NT2/D1 (cell line): ENCODE measurements at regions not wholly inside any gene's neighbourhood (a gene's known extent, or its start where the extent isn't known, plus 50 kb on each side); places are given as distances from the start of the nearest gene placed in this dataset.

Source experiments
- DNase-seq: peaks from one replicate; pipeline ENCODE4 v3.0.0-alpha.2; 2011; ENCODE audit warnings: low read depth, low spot score
- H3K27me3 ChIP-seq: 2 replicates; pipeline ENCODE4 v1.6.0; 2011; ENCODE audit warnings: mild to moderate bottlenecking; ENCODE audit not compliant: insufficient read length, insufficient read depth
- H3K36me3 ChIP-seq: 2 replicates; pipeline ENCODE4 v1.6.1; 2011; ENCODE audit warnings: mild to moderate bottlenecking, low read length, mixed read lengths; ENCODE audit not compliant: insufficient read depth, insufficient read length
- H3K4me1 ChIP-seq: 2 replicates; pipeline ENCODE4 v1.5.1; 2011; ENCODE audit not compliant: insufficient read depth, insufficient read length
- H3K4me3 ChIP-seq: 2 replicates; pipeline ENCODE4 v1.5.1; 2011; ENCODE audit warnings: low read depth; ENCODE audit not compliant: insufficient read length
- H3K9ac ChIP-seq: 2 replicates; pipeline ENCODE4 v1.6.0; 2011; ENCODE audit warnings: low read depth; ENCODE audit not compliant: insufficient read length
- H3K9me3 ChIP-seq: 2 replicates; pipeline ENCODE4 v1.5.1; 2011; ENCODE audit warnings: mild to moderate bottlenecking, low read length; ENCODE audit not compliant: insufficient read depth
- SUZ12 ChIP-seq: IDR thresholded peaks from 2 replicates; pipeline ENCODE4 v1.6.1; 2011; ENCODE audit not compliant: insufficient read length, insufficient read depth; ENCODE audit errors: extremely low read depth
- YY1 ChIP-seq: IDR thresholded peaks from 2 replicates; pipeline ENCODE4 v1.6.1; 2011; ENCODE audit not compliant: insufficient read length, insufficient read depth
- ZNF274 ChIP-seq: IDR thresholded peaks from 2 replicates; pipeline ENCODE4 v1.6.1; 2011; ENCODE audit warnings: mild to moderate bottlenecking, low read depth, low read length

DNA sequence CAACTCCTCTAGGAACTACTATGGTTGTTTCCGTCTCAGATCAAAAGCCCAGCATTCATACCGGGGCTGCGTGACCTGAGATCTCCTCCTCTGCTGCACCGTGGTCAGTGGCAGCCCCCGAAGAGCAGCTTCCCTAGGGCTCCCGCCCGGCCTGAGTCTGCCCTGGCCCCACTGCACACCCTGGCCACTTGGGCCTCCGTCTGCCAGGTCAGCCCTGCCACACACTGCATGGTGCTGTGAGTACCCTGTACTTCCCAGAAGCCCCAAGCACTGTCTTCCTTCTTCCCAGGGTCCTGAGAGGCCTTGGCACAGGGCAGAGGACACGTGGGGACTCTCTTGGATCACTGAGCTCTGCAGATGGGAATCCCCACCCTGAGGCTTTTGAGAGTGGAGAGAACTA lies 81.5 kb upstream of the GPC1 start:
- TF ChIP-seq YY1 (no peak), SUZ12 (no peak), ZNF274 (no peak)
- no peaks in the 10 kb centered on the region for H3K27me3 ChIP-seq
- 0 out of 2 replicates have a peak, but pooled peaks cover 1% of the 10 kb centered on the region for H3K9me3 ChIP-seq
- H3K9ac ChIP-seq: no peak overlapping the region
- no peaks in the 10 kb centered on the region for H3K36me3 ChIP-seq
- H3K4me3 ChIP-seq: no peak overlapping the region
- peaks cover 9% of the 10 kb centered on the region for H3K4me1 ChIP-seq
- DNase-seq: no peak

DNA sequence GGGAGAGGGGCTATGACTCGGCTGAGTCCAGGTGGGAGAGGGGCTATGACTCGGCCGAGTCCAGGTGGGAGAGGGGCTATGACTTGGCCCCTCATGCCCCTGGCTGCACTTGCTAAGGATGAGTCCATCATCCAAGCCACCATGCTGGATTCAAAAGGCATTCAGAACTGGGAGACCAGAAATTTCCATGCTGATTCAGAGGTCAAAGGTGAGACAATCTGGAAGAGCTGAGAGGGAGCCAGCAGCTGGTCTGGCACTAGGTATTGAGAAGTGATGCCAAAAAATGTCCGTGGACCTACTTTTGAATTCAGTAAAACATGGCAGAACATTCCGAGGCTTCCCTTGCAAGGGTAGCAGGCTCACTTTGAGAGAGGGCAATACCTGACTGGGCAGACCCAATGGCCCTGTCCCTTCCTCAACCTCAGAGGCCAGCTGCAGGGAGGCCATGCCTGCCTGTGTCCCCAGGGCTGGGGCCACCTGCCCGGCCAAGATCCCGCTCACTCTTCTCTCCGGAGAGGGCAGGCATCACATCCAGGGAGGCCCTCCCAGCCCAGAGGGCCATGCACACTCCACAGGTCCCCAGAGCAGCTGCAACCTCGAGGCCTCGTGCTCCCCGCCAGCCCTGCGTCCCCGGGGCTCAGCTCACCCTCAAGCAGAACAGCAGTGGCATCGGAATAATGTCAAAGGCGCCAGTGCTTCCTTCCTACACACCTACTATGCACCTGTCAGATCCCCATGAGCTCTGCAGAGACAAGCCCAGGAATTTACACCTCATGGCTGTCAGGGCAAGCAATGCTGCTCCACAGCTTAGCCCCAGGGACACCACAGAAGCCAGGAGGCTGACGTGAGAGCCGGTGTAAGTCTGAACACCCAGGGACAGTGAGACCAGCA lies 80.2 kb upstream of the GPC1 start:
- Histone ChIP-seq H3K4me3 (no peak overlapping the region), H3K4me1 (peaks cover 7% of the 10 kb centered on the region), H3K9ac (no peak overlapping the region), H3K36me3 (no peaks in the 10 kb centered on the region), H3K9me3 (peaks cover 14% of the 10 kb centered on the region), H3K27me3 (no peaks in the 10 kb centered on the region)
- TF ChIP-seq SUZ12 (no peak), ZNF274 (no peak), YY1 (no peak)
- DNase-seq: no peak

DNA sequence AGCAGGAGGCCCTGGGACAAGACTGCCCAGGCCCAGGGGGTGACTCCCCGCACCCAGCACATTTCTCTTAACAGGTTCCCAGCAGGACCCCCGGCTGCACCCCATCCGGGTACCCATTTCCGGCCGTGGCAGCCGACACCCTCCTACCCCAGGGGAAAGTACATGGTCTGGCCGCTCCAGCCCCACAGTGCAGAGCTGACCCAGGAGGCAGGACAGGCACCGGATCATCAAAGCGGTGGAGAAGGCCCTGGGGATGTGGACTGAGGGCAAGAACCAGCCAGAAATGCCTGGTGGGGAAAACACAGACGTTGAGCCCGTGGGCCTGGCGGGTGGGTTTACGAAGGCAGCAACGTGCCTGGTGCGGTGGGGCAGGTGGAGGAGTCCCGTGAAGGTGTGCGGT lies 79.5 kb upstream of the GPC1 start:
- no peaks in the 10 kb centered on the region for H3K36me3 ChIP-seq
- TF ChIP-seq YY1: no peak
- TF ChIP-seq ZNF274: no peak
- no peak for TF ChIP-seq SUZ12
- DNase-seq: no peak
- no peak overlapping the region for H3K4me3 ChIP-seq
- peaks cover 7% of the 10 kb centered on the region for H3K4me1 ChIP-seq
- H3K27me3 ChIP-seq: no peaks in the 10 kb centered on the region
- no peak overlapping the region for H3K9ac ChIP-seq
- peaks cover 21% of the 10 kb centered on the region for H3K9me3 ChIP-seq

GRCh38 chr2:240356700-240357640 lies 78.5 kb upstream of the GPC1 start:
- DNase-seq: no peak
- Histone ChIP-seq H3K9ac (no peak overlapping the region), H3K9me3 (peaks cover 31% of the 10 kb centered on the region), H3K4me1 (peaks cover 7% of the 10 kb centered on the region), H3K27me3 (no peaks in the 10 kb centered on the region), H3K4me3 (no peak overlapping the region), H3K36me3 (no peaks in the 10 kb centered on the region)
- TF ChIP-seq SUZ12 (no peak), YY1 (no peak), ZNF274 (no peak)

DNA sequence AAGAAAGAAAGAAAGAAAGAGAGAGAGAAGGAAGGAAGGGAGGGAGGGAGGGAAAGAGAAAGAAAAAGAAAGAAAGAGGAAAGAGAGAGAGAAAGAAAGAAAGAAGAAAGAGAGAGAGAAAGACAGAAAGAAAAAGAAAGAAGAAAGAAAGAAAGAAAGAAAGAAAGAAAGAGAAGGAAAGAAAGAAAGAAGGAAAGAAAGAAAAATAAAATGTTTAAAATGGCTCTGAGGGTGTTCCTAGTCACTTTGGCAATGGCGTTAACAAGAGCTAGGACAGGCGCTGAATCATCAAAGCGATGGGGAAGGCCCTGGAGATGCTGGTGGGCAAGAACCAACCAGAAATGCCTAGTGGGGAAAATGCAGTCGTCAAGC lies 77.8 kb upstream of the GPC1 start:
- Histone ChIP-seq H3K4me1 (peaks cover 7% of the 10 kb centered on the region), H3K4me3 (no peak overlapping the region), H3K27me3 (no peaks in the 10 kb centered on the region), H3K36me3 (no peaks in the 10 kb centered on the region), H3K9me3 (peaks cover 32% of the 10 kb centered on the region), H3K9ac (no peak overlapping the region)
- TF ChIP-seq ZNF274: no peak
- TF ChIP-seq YY1: no peak
- TF ChIP-seq SUZ12: no peak
- DNase-seq: no peak

GRCh38 chr2:240358080-240358479 lies 77.4 kb upstream of the GPC1 start:
- Histone ChIP-seq H3K27me3 (no peaks in the 10 kb centered on the region), H3K4me1 (peaks cover 7% of the 10 kb centered on the region), H3K9me3 (peaks cover 32% of the 10 kb centered on the region), H3K9ac (no peak overlapping the region), H3K36me3 (no peaks in the 10 kb centered on the region), H3K4me3 (no peak overlapping the region)
- no peak for DNase-seq
- TF ChIP-seq SUZ12: no peak
- no peak for TF ChIP-seq ZNF274
- no peak for TF ChIP-seq YY1

GRCh38 chr2:240358821-240359397 lies 76.6 kb upstream of the GPC1 start:
- no peak for DNase-seq
- Histone ChIP-seq H3K27me3 (no peaks in the 10 kb centered on the region), H3K9ac (no peak overlapping the region), H3K4me1 (peaks cover 10% of the 10 kb centered on the region), H3K36me3 (no peaks in the 10 kb centered on the region), H3K9me3 (peaks cover 32% of the 10 kb centered on the region), H3K4me3 (no peak overlapping the region)
- TF ChIP-seq YY1 (no peak), SUZ12 (no peak), ZNF274 (no peak)
